Colonic mucosa (tissue), 4 donors: ENCODE measurements at regions not wholly inside any gene's neighbourhood (a gene's known extent, or its start where the extent isn't known, plus 50 kb on each side); places are given as distances from the start of the nearest gene placed in this dataset.

Experiments used
- DNase-seq: peaks from one replicate; pipeline ENCODE4 v3.0.0-alpha.2; 2020
- H3K27ac ChIP-seq: fragments of 200-600 bp; one replicate; pipeline ENCODE4 v1.8.0; 2021
- H3K27me3 ChIP-seq: fragments of 200-600 bp; one replicate; pipeline ENCODE4 v1.8.0; 2021
- H3K36me3 ChIP-seq: fragments of 200-600 bp; one replicate; pipeline ENCODE4 v1.8.0; 2021
- H3K4me1 ChIP-seq: fragments of 200-600 bp; one replicate; pipeline ENCODE4 v1.8.0; 2021; ENCODE audit warnings: mild to moderate bottlenecking
- H3K4me3 ChIP-seq: fragments of 200-600 bp; one replicate; pipeline ENCODE4 v1.8.0; 2021
- H3K9ac ChIP-seq, 2 donors: one replicate each; pipeline ENCODE4 v1.7.0; 2013; ENCODE audit warnings: control low read depth in 2 of 2, low read depth in 2 of 2, low read length in 2 of 2
- H3K9me3 ChIP-seq: fragments of 200-600 bp; one replicate; pipeline ENCODE4 v1.8.0; 2021
- intact Hi-C: fragments of 100-400 bp; cut with DNase I; formaldehyde crosslinking; loops from one replicate; pipeline ENCODE4 v1.14.1; 2022
- TF ChIP-seq, protein P1 (sequence below): fragments of 200-600 bp; IDR thresholded peaks from one replicate; pipeline ENCODE4 v1.8.0; 2022; ENCODE audit warnings: antibody characterized with exemption, mild to moderate bottlenecking
- donor health status: healthy.
- donor health status: DM: no; HTN: no; CAD: no.
- donor health status: DM: no; HTN: no; CAD: no.

DNA sequence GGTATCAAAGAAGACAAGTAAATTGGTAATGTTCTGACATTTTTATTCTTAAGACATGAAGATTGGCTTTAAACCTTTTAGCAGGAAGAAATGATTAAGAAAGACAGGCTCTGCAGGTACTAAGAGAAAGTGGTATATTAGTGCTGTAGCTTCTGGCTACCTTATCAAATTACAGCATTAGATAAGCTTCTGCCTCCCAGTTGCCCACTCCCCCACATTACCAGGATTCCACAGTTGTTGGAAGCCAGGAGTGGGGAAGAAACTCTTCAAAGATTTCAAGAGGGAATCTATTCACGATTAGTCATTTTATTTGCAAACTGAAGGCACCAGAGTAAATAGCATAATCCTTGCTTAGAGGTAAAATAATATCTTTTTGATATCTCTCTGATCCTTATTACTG is 274.9 kb downstream of the LMO4 start:
- TF ChIP-seq, protein P1, sequence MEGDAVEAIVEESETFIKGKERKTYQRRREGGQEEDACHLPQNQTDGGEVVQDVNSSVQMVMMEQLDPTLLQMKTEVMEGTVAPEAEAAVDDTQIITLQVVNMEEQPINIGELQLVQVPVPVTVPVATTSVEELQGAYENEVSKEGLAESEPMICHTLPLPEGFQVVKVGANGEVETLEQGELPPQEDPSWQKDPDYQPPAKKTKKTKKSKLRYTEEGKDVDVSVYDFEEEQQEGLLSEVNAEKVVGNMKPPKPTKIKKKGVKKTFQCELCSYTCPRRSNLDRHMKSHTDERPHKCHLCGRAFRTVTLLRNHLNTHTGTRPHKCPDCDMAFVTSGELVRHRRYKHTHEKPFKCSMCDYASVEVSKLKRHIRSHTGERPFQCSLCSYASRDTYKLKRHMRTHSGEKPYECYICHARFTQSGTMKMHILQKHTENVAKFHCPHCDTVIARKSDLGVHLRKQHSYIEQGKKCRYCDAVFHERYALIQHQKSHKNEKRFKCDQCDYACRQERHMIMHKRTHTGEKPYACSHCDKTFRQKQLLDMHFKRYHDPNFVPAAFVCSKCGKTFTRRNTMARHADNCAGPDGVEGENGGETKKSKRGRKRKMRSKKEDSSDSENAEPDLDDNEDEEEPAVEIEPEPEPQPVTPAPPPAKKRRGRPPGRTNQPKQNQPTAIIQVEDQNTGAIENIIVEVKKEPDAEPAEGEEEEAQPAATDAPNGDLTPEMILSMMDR: no peak
- Histone ChIP-seq H3K27ac (no peak overlapping the region), H3K9ac (no peak overlapping the region), H3K9me3 (no peaks in the 10 kb centered on the region), H3K4me1 (no peaks in the 10 kb centered on the region), H3K4me3 (no peak overlapping the region), H3K27me3 (no peaks in the 10 kb centered on the region), H3K36me3 (no peaks in the 10 kb centered on the region)
- DNase-seq: no peak
- intact Hi-C loops: no loop called here

DNA sequence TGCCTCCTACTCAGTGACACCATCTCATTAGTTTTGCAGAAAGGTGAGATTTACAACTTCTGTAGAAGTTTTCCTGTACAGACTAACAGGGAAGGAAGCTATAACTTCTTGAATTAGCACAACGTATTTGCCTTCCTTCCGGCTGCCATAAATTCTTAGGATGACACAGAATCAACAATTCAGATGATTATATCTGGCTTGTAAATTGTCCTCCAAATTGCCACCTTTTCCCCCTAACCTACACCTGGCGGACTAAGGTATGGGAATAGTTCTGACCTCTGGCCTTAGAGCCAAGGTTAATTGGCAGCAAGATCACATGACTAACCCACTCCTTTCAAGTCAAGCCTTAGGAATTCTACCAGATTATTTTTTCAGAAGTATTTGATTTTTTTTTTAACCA is 284.3 kb downstream of the LMO4 start:
- no peak overlapping the region for H3K27ac ChIP-seq
- intact Hi-C loops: no loop called here
- TF ChIP-seq, protein P1: no peak
- no peak for DNase-seq
- H3K27me3 ChIP-seq: no peaks in the 10 kb centered on the region
- H3K4me3 ChIP-seq: no peak overlapping the region
- no peaks in the 10 kb centered on the region for H3K4me1 ChIP-seq
- H3K9me3 ChIP-seq: no peaks in the 10 kb centered on the region
- no peaks in the 10 kb centered on the region for H3K36me3 ChIP-seq
- H3K9ac ChIP-seq: no peak overlapping the region

DNA sequence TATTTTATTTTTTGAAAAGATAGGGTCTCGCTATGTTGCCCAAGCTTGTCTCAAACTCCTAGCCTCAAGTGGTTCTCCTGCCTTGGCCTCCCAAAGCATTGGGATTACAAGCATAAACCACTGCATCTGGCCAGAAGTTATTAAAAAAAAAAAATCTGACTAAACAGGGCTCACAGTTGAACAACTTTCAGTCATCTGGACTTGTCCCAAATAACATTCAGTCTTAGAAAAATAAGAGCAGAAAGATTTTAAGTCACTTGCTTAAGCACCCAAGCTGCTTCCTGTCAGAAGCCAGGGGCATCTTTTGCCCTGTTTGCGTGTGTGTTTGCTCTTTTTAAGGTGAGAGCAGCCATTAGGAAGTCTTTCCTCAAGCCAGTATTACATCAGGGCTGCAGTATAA is 286.8 kb downstream of the LMO4 start:
- Histone ChIP-seq H3K36me3 (no peaks in the 10 kb centered on the region), H3K4me1 (no peaks in the 10 kb centered on the region), H3K9me3 (no peaks in the 10 kb centered on the region), H3K9ac (no peak overlapping the region), H3K4me3 (no peak overlapping the region), H3K27ac (no peak overlapping the region), H3K27me3 (no peaks in the 10 kb centered on the region)
- no peak for DNase-seq
- TF ChIP-seq, protein P1: no peak
- intact Hi-C loops: no loop called here

DNA sequence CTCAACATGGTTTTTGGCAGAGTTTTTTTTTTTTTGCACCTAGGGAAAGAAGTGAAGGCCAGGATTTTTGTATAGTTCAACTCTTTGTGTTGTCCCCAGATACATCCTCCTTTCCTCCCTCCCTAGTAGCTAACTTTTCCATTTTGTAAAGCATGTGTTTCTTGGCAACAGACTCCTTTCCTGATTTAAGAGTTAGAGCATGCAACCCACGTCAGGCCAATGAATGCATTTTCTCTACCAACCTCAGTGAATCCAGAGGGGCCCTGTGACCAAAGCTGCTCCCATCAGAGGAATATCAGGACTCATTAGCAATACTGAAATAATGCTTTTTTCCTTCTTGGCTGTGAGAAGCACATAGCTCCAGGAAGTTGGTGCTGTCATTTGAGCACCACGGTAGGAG is 287.2 kb downstream of the LMO4 start:
- Histone ChIP-seq H3K4me1 (no peaks in the 10 kb centered on the region), H3K27ac (no peak overlapping the region), H3K36me3 (no peaks in the 10 kb centered on the region), H3K9ac (no peak overlapping the region), H3K9me3 (no peaks in the 10 kb centered on the region), H3K27me3 (no peaks in the 10 kb centered on the region), H3K4me3 (no peak overlapping the region)
- intact Hi-C loops: no loop called here
- DNase-seq: no peak
- TF ChIP-seq, protein P1: no peak

DNA sequence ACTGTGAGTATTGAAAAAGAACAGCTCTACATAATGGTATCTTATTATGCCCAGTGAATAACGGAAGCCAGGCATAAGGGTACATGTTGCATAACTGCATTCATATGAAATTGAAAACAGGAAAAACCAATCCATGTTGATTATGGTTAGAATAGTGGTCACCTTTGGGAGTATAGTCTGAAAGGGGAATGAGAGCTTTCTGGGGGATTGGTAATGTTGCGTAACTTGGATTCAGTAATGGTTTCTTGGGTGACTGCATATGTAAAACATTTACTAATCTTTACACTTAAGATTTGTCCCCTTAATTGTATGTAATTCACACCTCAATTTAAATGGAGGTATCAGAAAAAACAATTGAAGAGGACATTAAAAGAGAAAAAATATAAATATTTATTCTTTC is 292.1 kb downstream of the LMO4 start:
- H3K4me3 ChIP-seq: no peak overlapping the region
- H3K27me3 ChIP-seq: no peaks in the 10 kb centered on the region
- TF ChIP-seq, protein P1: no peak
- no peak overlapping the region for H3K27ac ChIP-seq
- no peak for DNase-seq
- H3K4me1 ChIP-seq: no peaks in the 10 kb centered on the region
- intact Hi-C loops: no loop called here
- H3K36me3 ChIP-seq: no peaks in the 10 kb centered on the region
- no peaks in the 10 kb centered on the region for H3K9me3 ChIP-seq
- no peak overlapping the region for H3K9ac ChIP-seq

DNA sequence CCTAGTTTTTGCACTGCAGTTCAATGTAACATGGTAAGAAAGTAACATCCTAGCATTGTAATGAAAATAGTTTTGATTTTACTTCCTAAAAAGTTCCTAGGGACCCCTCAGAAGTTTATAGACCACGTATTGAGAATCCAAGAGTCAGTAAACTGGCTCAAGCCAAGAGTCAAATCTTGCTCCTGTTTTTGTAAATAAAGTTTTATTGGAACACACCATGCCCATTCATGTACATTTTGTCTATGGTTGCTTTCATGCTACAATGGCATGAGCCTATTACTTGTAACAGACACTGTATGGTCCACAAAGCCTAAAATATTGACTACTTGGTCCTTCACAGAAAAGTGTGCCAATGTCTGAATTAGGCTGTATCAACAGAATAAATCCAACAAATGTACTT is 301.0 kb downstream of the LMO4 start:
- DNase-seq: no peak
- TF ChIP-seq, protein P1: no peak
- Histone ChIP-seq H3K27ac (no peak overlapping the region), H3K4me3 (no peak overlapping the region), H3K4me1 (no peaks in the 10 kb centered on the region), H3K36me3 (no peaks in the 10 kb centered on the region), H3K9ac (no peak overlapping the region), H3K27me3 (no peaks in the 10 kb centered on the region), H3K9me3 (no peaks in the 10 kb centered on the region)
- intact Hi-C loops: no loop called here
